ENCODE measurements at regions not wholly inside any gene's neighbourhood (a gene's known extent, or its start where the extent isn't known, plus 50 kb on each side); places are given as distances from the start of the nearest gene placed in this dataset.

DNA sequence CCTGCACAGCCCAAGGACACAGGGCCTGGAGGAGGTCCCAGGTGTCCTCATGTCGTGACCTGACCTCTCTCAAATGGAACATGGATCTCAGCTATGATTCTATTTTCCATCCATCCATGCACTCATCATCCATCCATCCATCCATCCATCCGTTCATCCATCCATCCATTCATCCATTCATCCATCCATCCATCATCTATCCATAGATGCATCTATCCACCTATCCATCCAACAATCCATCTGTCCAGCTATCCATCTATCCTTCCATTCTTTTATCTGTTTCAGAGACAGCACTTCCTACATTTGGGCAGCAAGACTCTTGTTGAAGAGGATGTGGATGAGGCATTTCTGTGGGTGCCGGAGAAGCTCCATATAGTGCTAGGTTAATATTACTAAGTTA is 86.7 kb downstream of the SCGB2B2 start:
- no peak for TF ChIP-seq EP300 (IDR thresholded peaks at IDR 0.05)
- TF ChIP-seq POLR2A (IDR thresholded peaks at IDR 0.05): no peak
- TF ChIP-seq, protein P1, sequence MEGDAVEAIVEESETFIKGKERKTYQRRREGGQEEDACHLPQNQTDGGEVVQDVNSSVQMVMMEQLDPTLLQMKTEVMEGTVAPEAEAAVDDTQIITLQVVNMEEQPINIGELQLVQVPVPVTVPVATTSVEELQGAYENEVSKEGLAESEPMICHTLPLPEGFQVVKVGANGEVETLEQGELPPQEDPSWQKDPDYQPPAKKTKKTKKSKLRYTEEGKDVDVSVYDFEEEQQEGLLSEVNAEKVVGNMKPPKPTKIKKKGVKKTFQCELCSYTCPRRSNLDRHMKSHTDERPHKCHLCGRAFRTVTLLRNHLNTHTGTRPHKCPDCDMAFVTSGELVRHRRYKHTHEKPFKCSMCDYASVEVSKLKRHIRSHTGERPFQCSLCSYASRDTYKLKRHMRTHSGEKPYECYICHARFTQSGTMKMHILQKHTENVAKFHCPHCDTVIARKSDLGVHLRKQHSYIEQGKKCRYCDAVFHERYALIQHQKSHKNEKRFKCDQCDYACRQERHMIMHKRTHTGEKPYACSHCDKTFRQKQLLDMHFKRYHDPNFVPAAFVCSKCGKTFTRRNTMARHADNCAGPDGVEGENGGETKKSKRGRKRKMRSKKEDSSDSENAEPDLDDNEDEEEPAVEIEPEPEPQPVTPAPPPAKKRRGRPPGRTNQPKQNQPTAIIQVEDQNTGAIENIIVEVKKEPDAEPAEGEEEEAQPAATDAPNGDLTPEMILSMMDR (IDR thresholded peaks at IDR 0.05): no peak
- TF ChIP-seq POLR2AphosphoS5 (IDR thresholded peaks at IDR 0.05): no peak

All from stomach (tissue), 4 donors.